ENCODE measurements at regions not wholly inside any gene's neighbourhood (a gene's known extent, or its start where the extent isn't known, plus 50 kb on each side); places are given as distances from the start of the nearest gene placed in this dataset.

DNA sequence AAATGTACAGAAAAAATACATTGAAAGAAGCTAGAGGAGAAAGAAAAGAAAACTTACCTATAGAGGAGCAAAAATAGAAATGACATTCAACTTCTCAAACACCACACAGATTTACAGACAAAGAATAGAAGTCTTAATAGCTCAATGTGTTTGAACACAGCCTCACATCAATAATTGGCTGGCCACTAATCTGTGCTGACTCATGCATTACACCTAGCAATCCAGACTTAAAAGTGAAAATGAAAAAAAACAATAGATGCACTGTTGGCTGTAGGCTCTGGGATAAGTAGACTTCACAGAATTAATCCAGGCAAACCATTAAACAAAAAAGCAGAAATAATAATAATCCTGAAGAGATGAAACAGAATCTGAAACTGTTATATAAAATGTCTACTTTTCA lies 961.3 kb upstream of the CELF4 start:
- TF ChIP-seq, protein P1, sequence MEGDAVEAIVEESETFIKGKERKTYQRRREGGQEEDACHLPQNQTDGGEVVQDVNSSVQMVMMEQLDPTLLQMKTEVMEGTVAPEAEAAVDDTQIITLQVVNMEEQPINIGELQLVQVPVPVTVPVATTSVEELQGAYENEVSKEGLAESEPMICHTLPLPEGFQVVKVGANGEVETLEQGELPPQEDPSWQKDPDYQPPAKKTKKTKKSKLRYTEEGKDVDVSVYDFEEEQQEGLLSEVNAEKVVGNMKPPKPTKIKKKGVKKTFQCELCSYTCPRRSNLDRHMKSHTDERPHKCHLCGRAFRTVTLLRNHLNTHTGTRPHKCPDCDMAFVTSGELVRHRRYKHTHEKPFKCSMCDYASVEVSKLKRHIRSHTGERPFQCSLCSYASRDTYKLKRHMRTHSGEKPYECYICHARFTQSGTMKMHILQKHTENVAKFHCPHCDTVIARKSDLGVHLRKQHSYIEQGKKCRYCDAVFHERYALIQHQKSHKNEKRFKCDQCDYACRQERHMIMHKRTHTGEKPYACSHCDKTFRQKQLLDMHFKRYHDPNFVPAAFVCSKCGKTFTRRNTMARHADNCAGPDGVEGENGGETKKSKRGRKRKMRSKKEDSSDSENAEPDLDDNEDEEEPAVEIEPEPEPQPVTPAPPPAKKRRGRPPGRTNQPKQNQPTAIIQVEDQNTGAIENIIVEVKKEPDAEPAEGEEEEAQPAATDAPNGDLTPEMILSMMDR (IDR thresholded peaks at IDR 0.05; ENCODE audit: low read length), result no peak
- no peak for TF ChIP-seq EZH2 (IDR thresholded peaks at IDR 0.05; ENCODE audit: borderline replicate concordance, low read length)
